ENCODE measurements at regions not wholly inside any gene's neighbourhood (a gene's known extent, or its start where the extent isn't known, plus 50 kb on each side); places are given as distances from the start of the nearest gene placed in this dataset.

DNA sequence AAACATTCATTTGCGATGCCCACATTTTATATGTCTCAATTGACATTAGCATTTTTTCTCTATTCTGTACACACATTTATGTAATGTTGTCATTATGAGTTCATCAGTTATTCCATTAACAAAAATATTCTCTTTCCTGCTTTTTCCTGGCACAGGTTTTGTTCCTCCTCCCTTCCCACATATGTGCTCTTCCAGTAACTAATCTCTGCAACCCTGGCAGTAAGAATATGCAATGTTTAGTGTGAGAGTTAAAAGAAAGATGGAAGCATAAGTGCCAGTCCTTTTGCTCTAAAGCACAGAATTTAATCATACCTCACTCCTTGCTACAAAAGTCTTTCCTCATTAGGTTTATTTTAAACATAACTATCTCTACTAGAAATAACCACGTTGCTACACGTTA lies 155.8 kb upstream of the ERBB4 start:
- TF ChIP-seq, protein P1, sequence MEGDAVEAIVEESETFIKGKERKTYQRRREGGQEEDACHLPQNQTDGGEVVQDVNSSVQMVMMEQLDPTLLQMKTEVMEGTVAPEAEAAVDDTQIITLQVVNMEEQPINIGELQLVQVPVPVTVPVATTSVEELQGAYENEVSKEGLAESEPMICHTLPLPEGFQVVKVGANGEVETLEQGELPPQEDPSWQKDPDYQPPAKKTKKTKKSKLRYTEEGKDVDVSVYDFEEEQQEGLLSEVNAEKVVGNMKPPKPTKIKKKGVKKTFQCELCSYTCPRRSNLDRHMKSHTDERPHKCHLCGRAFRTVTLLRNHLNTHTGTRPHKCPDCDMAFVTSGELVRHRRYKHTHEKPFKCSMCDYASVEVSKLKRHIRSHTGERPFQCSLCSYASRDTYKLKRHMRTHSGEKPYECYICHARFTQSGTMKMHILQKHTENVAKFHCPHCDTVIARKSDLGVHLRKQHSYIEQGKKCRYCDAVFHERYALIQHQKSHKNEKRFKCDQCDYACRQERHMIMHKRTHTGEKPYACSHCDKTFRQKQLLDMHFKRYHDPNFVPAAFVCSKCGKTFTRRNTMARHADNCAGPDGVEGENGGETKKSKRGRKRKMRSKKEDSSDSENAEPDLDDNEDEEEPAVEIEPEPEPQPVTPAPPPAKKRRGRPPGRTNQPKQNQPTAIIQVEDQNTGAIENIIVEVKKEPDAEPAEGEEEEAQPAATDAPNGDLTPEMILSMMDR (IDR thresholded peaks at IDR 0.05): no peak
- TF ChIP-seq POLR2AphosphoS5 (IDR thresholded peaks at IDR 0.05) (no peak), POLR2A (IDR thresholded peaks at IDR 0.05) (no peak), EP300 (IDR thresholded peaks at IDR 0.05; ENCODE audit: low read depth) (no peak)

Data from transverse colon (tissue), 4 donors.